GM19468 (cell line): ENCODE measurements at regions not wholly inside any gene's neighbourhood (a gene's known extent, or its start where the extent isn't known, plus 50 kb on each side); places are given as distances from the start of the nearest gene placed in this dataset.

ENCODE experiments used
- ATAC-seq: cut with Tn5 transposase; IDR thresholded peaks from one replicate; pipeline ENCODE4 v1.9.1; 2021; ENCODE audit warnings: mild to moderate bottlenecking, moderate library complexity, moderate number of reproducible peaks; ENCODE audit not compliant: unreplicated experiment; ENCODE audit errors: extremely low read depth

DNA sequence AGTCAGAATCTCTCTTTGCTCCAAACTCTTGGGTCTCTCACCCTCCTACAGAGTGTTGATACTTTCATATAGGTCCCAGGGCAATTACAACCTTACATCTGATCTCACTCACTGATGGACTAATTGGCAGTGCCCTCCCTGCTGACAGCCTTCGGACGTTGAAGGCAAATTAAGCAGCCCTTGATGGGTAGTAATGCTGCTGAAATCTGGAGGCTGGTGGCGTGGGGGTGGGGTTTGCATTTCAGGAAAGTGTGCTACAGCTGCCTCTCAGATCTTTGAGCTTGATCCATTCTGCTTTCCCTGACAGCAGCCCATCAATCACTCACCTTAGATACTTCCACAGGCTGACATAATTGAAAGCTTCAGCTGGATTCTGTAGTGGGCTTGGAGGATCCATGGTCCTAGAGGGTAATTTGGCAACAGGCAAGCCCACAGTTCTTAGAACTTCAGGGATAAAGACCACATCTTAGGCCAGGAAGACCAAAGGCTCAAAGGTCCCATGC is 349.1 kb upstream of the PODXL start:
- no peak for ATAC-seq

GRCh38 chr7:131904760-131905327 is 348.4 kb upstream of the PODXL start:
- ATAC-seq = no peak

GRCh38 chr7:131903315-131903714 is 346.9 kb upstream of the PODXL start:
- ATAC-seq = no peak

DNA sequence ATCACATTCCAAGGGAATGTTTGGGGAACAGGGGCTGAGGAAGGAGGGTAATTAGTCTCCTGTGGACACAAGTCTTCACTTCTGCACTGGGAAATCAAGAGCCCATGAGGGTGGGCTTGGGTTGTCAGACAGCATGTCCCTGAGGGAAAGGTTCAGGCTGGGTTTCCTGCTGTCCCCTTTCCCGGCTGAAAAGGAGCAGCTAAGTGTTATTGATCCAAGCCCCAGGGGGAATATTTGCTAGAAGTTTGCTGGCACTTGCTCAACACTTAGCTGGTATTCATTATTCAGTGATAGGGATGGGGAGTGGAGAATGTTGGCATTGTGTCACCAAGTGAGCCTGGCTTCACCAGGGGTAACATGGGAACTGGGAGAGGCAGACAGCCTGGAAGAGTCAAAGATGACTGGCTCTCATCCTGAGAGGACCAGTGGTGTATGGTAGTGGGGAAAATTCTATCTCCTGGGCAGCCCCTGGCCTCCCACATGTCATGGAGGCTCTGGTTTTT is 344.4 kb upstream of the PODXL start:
- no peak for ATAC-seq

DNA sequence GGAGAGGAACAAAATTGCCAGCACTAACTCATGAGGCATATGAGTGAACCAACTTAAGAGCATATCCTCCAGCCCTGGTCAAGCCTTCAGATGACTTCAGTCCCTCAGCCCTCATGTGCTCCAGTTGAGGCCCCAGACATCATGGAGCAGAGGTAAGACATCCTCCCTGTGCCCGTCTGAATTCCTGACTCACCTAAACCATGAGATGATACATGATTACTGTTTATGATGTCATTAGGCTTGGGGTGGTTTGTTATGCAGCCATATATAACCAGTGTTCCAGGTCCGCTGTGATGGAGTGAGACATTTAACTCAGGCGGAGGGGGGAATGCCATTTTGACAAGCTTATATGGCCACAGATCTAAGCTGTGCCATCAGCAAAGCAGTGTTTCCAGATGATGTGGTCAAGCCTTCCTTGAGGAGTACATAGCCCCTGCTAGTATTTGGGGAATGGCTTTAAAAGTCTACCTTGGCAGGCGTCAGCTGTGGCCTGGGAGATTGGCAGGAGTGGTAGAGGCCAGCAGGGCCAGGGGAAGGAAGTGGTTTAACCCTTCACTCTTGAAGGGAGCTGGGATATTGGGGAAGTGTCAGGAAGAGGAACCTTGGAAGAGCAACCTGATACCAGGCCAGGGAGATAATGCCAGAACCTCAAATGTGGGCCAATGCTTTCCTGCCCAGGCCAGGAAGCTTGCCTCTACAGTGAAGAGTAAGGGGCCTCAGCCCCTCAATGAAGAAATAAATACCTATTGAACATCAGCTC is 343.0 kb upstream of the PODXL start:
- no peak for ATAC-seq

GRCh38 chr7:131898418-131898817 is 342.0 kb upstream of the PODXL start:
- ATAC-seq = no peak

DNA sequence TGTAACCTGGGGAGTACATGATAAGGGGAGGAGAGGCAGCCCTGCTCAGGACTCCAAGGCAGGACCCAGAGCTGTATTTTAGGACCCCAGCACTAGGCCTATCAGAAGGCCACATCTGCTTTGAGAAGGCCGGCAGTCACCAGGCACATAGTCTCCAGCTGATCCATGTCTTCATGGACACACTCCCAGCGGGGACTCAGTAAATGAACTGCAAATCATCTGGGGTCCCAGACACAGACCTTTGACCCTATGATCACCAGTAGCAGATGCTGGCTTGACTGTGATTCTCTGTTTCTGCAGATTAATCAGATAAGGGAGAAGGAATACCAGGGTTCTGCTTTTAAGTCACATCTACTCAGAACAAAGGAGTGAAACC is 341.4 kb upstream of the PODXL start:
- ATAC-seq = no peak

DNA sequence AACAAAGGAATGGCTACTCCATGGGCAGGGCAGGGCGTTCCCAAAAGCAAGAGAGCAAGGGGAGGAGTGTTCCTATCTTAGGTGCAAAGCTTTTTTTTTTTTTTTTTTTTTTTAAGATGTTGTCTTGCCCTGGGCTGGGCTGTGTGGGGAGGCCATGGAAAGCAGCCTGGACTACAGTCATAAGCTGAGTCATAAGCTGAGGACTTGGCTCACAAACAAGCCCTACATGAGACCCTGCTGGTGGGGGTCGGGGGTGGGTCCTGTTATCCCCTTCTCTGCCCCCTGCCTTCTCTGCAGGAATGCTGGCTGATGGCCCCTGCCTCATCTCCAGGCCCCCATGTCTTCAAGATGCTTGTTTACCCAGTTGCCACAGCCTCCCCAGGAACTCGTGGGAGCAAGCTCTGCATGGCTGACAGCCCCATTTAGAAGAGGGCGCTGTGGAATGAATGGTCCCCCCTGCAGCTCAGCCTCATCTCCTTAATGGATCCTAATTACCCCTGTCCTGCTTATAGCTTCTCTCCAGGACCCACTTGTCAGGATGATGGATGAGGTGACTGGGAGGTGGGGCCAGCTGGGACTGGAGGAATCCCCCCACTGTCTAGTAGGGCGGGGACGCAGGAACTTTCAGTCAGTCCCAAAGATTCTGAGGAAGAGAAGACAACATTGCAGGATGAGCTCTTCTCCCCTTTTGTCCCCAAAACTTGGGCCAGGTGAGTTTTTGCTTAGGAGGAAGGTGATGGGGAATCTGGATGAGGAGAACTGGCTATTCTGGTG is 340.8 kb upstream of the PODXL start:
- no peak for ATAC-seq

GRCh38 chr7:131896165-131896863 is 339.9 kb upstream of the PODXL start:
- ATAC-seq = no peak

GRCh38 chr7:131895541-131896164 is 339.2 kb upstream of the PODXL start:
- ATAC-seq = no peak

- no peak for ATAC-seq
Observed at GRCh38 chr7:131893631-131894340, 337.4 kb upstream of the PODXL start.

DNA sequence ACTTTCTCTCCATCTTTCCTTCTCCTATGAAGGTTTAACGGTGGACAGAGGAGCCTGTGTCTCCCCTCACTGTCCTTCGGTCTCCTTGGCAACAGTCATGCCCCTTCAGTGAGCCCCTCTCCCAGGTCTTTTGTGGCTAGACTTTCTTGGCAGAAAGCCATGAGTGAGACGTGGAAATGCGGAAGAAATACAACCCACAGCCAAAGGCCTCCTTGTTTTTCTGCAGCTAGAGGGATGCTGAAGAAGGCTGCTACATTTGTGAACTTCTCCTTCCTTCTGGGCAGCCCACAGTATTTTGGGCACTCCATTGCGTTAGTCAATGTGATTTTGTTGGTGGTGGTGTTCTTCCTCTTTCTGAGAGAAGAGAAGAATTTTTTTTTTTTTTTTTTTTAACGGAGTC is 333.7 kb upstream of the PODXL start:
- no peak for ATAC-seq

DNA sequence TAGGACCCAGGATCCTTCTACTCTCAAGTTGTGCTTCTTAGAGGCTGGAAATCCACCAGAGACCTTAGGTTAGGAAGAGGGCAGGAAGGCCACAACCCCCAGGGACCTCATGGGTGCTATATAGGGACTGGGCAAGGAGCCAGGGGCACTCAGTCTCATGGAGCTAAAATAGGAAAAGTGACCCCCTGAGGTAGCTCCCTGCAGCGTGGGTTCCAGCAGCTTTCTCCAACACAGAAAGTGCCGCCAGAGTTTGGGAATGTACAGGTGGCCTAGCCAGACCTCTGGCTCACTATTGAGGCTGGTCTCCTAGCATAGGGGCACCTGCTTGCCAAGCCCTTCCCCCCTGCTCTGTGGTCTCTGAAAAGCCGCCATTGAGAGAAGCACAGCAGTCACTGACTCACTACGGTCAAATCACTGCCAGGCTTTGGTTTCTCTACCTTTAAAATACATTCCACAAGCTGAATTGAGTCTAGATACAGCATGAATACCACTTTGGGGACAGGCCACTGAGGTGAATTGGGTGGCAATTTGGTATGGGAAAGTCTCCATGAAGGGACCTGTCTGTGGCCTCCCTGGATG is 333.2 kb upstream of the PODXL start:
- ATAC-seq = no peak

DNA sequence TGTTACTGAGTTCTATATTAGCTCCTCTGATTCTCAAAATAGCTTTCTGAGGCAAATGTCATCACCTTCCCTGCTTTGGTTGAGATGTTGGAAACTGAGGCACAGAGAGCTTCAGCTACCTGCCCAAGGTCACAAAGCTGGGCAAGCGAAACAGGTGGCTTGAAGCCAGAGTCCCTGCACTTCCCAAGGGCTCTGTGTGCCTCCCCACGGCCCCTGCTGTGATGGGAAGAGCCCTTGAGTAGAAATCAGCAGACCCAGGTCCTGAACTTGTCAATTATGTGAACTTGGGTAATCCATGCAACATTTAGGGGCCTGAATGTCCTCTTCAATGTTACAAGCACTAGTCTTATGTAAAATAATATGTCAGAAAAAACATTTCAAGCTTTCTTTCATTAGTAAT is 327.3 kb upstream of the PODXL start:
- no peak for ATAC-seq

DNA sequence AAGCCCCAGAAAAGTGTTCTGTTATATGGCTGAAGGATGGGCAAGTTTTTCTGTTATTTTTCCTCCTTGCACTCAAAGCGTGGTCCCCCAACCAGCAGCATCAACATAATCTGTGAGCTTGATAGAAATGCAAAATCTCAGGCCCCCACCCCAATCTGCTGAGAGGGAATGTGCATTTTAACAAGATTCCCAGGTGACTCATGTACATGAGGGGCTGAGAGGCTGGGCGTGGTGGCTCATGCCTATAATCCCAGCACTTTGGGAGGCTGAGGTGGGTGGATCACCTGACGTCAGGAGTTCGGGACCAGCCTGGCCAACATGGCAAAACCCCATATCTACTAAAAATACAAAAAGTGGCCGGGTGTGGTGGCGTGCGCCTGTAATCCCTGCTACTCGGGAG is 326.8 kb upstream of the PODXL start:
- no peak for ATAC-seq

- ATAC-seq = no peak
Observed at GRCh38 chr7:131882321-131882720, 325.9 kb upstream of the PODXL start.

- ATAC-seq = no peak
Observed at GRCh38 chr7:131880078-131880477, 323.6 kb upstream of the PODXL start.

- ATAC-seq = no peak
Observed at GRCh38 chr7:131879424-131879823, 323.0 kb upstream of the PODXL start.

- ATAC-seq = no peak
Observed at GRCh38 chr7:131878777-131879176, 322.3 kb upstream of the PODXL start.
